ENCODE measurements at regions not wholly inside any gene's neighbourhood (a gene's known extent, or its start where the extent isn't known, plus 50 kb on each side); places are given as distances from the start of the nearest gene placed in this dataset.

- TF ChIP-seq CTCF (IDR thresholded peaks at IDR 0.05) = no peak
- H3K4me3 ChIP-seq = peak overlapping the region; percentile 84
- DNase-seq (ENCODE audit: low spot score) = no peak
- peak overlapping the region in 1 of 2 donors; percentile 21 for H3K27ac ChIP-seq
Observed at GRCh38 chr1:217088521-217089284, 365.5 kb upstream of the ESRRG start.

GRCh38 chr1:217088011-217088410 is 364.8 kb upstream of the ESRRG start:
- H3K27ac ChIP-seq = no peak overlapping the region
- TF ChIP-seq CTCF (IDR thresholded peaks at IDR 0.05) = no peak
- no peak overlapping the region for H3K4me3 ChIP-seq
- no peak for DNase-seq (ENCODE audit: low spot score)

GRCh38 chr1:217079584-217079983 is 356.4 kb upstream of the ESRRG start:
- H3K4me3 ChIP-seq = no peak overlapping the region
- H3K27ac ChIP-seq = no peak overlapping the region
- DNase-seq (ENCODE audit: low spot score) = no peak

GRCh38 chr1:217078959-217079358 is 355.7 kb upstream of the ESRRG start:
- no peak for TF ChIP-seq CTCF (IDR thresholded peaks at IDR 0.05)
- H3K4me3 ChIP-seq = no peak overlapping the region
- no peak for DNase-seq (ENCODE audit: low spot score)
- no peak overlapping the region for H3K27ac ChIP-seq

More at GRCh38 chr1:217079584-217079983, 356.4 kb upstream of the ESRRG start:
- TF ChIP-seq CTCF (IDR thresholded peaks at IDR 0.05) = no peak

- DNase-seq (ENCODE audit: low spot score) = no peak
- no peak overlapping the region for H3K27ac ChIP-seq
- peak overlapping the region; percentile 36 for H3K4me3 ChIP-seq
- no peak for TF ChIP-seq CTCF (IDR thresholded peaks at IDR 0.05)
Observed at GRCh38 chr1:217078078-217078690, 355.0 kb upstream of the ESRRG start.

- no peak for DNase-seq (ENCODE audit: low spot score)
- H3K4me3 ChIP-seq = no peak overlapping the region
- TF ChIP-seq CTCF (IDR thresholded peaks at IDR 0.05) = no peak
- no peak overlapping the region for H3K27ac ChIP-seq
Observed at GRCh38 chr1:217077426-217077825, 354.2 kb upstream of the ESRRG start.

- Histone ChIP-seq H3K4me3 (no peak overlapping the region), H3K27ac (no peak overlapping the region)
- no peak for TF ChIP-seq CTCF (IDR thresholded peaks at IDR 0.05)
- DNase-seq (ENCODE audit: low spot score) = no peak
Observed at GRCh38 chr1:217076902-217077301, 353.7 kb upstream of the ESRRG start.
